K562 (cell line): ENCODE measurements at regions not wholly inside any gene's neighbourhood (a gene's known extent, or its start where the extent isn't known, plus 50 kb on each side); places are given as distances from the start of the nearest gene placed in this dataset.

Source experiments
- GABPA ChIP-seq: fragments of 200-800 bp; sonication (Bioruptor generic); conservative IDR thresholded peaks from 2 replicates; pipeline ENCODE4 v1.6.1; 2016; ENCODE audit warnings: low read depth, missing genetic modification characterization, missing compliant biosample characterization
- HOXB6 ChIP-seq: fragments of 250-450 bp; sonication (Bioruptor Pico); IDR thresholded peaks from 2 replicates; pipeline ENCODE4 v1.5.1; 2022; ENCODE audit warnings: mild to moderate bottlenecking, borderline replicate concordance
- TF ChIP-seq, protein P1 (sequence below): IDR thresholded peaks from 2 replicates; pipeline ENCODE4 v1.6.1; 2012; ENCODE audit warnings: low read depth, low read length, improper control_type of control experiment, borderline replicate concordance
- TF ChIP-seq, protein P2 (sequence below), 3 experiments: IDR thresholded peaks in 2 of 3; conservative IDR thresholded peaks in 1 of 3; 2 replicates each; pipeline ENCODE4 v1.5.1; 2011 to 2012; ENCODE audit warnings: low read length in 3 of 3, mild to moderate bottlenecking in 3 of 3, control low read depth in 2 of 3, improper control_type of control experiment in 1 of 3, inconsistent platforms in 1 of 3, low read depth in 1 of 3, mixed read lengths in 1 of 3, moderate library complexity in 1 of 3; ENCODE audit not compliant: insufficient read depth in 2 of 3
- TF ChIP-seq, protein P3 (sequence below): sonication (generic); formaldehyde crosslinking; IDR thresholded peaks from 2 replicates; pipeline ENCODE4 v1.8.1; 2022; ENCODE audit warnings: missing genetic modification reagents

DNA sequence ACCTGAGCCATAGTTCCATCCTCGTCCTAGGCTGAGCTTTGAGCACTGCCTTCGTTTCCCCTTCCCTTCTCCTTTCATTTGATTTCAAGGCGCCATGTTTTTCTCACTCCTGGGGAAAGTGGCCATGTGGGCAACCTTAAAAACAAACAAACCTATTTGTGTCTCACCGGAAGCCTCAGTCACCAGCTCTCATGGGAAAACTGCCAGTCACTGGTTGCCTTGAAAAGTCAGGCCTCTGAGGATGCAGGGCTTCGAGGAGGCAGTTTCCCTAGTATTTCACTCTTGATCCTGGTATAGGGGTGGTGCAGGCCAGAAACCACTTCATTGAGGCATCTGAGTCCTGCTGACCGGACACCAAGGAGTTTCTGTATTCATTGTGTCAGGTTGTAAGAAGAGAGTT lies 59.2 kb upstream of the TRIB2 start:
- TF ChIP-seq, protein P1, sequence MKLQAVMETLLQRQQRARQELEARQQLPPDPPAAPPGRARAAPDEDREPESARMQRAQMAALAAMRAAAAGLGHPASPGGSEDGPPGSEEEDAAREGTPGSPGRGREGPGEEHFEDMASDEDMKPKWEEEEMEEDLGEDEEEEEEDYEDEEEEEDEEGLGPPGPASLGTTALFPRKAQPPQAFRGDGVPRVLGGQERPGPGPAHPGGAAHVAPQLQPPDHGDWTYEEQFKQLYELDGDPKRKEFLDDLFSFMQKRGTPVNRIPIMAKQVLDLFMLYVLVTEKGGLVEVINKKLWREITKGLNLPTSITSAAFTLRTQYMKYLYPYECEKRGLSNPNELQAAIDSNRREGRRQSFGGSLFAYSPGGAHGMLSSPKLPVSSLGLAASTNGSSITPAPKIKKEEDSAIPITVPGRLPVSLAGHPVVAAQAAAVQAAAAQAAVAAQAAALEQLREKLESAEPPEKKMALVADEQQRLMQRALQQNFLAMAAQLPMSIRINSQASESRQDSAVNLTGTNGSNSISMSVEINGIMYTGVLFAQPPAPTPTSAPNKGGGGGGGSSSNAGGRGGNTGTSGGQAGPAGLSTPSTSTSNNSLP: no peak
- TF ChIP-seq, protein P2, sequence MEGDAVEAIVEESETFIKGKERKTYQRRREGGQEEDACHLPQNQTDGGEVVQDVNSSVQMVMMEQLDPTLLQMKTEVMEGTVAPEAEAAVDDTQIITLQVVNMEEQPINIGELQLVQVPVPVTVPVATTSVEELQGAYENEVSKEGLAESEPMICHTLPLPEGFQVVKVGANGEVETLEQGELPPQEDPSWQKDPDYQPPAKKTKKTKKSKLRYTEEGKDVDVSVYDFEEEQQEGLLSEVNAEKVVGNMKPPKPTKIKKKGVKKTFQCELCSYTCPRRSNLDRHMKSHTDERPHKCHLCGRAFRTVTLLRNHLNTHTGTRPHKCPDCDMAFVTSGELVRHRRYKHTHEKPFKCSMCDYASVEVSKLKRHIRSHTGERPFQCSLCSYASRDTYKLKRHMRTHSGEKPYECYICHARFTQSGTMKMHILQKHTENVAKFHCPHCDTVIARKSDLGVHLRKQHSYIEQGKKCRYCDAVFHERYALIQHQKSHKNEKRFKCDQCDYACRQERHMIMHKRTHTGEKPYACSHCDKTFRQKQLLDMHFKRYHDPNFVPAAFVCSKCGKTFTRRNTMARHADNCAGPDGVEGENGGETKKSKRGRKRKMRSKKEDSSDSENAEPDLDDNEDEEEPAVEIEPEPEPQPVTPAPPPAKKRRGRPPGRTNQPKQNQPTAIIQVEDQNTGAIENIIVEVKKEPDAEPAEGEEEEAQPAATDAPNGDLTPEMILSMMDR (IDR thresholded peaks at IDR 0.05 in 2 of 3, conservative IDR thresholded peaks at IDR 0.05 in 1 of 3; ENCODE audit: insufficient read depth in 2 of 3, low read depth in 1 of 3, low read length in 3 of 3): no peak
- no peak for TF ChIP-seq GABPA (tag)
- no peak for TF ChIP-seq HOXB6 (CRISPR knock-in tag)
- TF ChIP-seq, protein P3, sequence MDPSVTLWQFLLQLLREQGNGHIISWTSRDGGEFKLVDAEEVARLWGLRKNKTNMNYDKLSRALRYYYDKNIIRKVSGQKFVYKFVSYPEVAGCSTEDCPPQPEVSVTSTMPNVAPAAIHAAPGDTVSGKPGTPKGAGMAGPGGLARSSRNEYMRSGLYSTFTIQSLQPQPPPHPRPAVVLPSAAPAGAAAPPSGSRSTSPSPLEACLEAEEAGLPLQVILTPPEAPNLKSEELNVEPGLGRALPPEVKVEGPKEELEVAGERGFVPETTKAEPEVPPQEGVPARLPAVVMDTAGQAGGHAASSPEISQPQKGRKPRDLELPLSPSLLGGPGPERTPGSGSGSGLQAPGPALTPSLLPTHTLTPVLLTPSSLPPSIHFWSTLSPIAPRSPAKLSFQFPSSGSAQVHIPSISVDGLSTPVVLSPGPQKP (CRISPR knock-in tag): no peak
